Right hindlimb (tissue), 1 donor: ENCODE measurements at regions not wholly inside any gene's neighbourhood (a gene's known extent, or its start where the extent isn't known, plus 50 kb on each side); places are given as distances from the start of the nearest gene placed in this dataset.
"Not testable (repeated sequence)": the region's sequence is repeated elsewhere in the genome, so short reads cannot be mapped to it uniquely, and the experiment has no call there.

Experiments
- DNase-seq: peaks from one replicate; pipeline ENCODE4 v3.0.0-alpha.2; 2018

- not testable (repeated sequence) for DNase-seq
Measured at GRCh38 chr7:119968411-119968810, 304.6 kb upstream of the KCND2 start.

GRCh38 chr7:119969054-119969453 is 303.9 kb upstream of the KCND2 start:
- no peak for DNase-seq

GRCh38 chr7:119969763-119970162 is 303.2 kb upstream of the KCND2 start:
- DNase-seq, result no peak

GRCh38 chr7:119974972-119975371 is 298.0 kb upstream of the KCND2 start:
- no peak for DNase-seq

GRCh38 chr7:119982884-119983283 is 290.1 kb upstream of the KCND2 start:
- no peak for DNase-seq

- DNase-seq, result no peak
Measured at GRCh38 chr7:119983468-119983867, 289.5 kb upstream of the KCND2 start.

- DNase-seq, result no peak
Measured at GRCh38 chr7:119984247-119984646, 288.7 kb upstream of the KCND2 start.

- no peak for DNase-seq
Measured at GRCh38 chr7:119988401-119988800, 284.6 kb upstream of the KCND2 start.

GRCh38 chr7:119994928-119995327 is 278.0 kb upstream of the KCND2 start:
- no peak for DNase-seq

GRCh38 chr7:119996634-119997033 is 276.3 kb upstream of the KCND2 start:
- no peak for DNase-seq

- DNase-seq, result no peak
Measured at GRCh38 chr7:119999738-120000475, 273.1 kb upstream of the KCND2 start.

- no peak for DNase-seq
Measured at GRCh38 chr7:120005720-120006119, 267.3 kb upstream of the KCND2 start.

GRCh38 chr7:120014301-120014700 is 258.7 kb upstream of the KCND2 start:
- not testable (repeated sequence) for DNase-seq

GRCh38 chr7:120014925-120015465 is 258.0 kb upstream of the KCND2 start:
- DNase-seq, result no peak

GRCh38 chr7:120021085-120021484 is 251.9 kb upstream of the KCND2 start:
- no peak for DNase-seq

GRCh38 chr7:120023494-120024167 is 249.3 kb upstream of the KCND2 start:
- no peak for DNase-seq

- DNase-seq, result no peak
Measured at GRCh38 chr7:120028636-120029035, 244.3 kb upstream of the KCND2 start.

- DNase-seq, result no peak
Measured at GRCh38 chr7:120030876-120031275, 242.1 kb upstream of the KCND2 start.

GRCh38 chr7:120033114-120033513 is 239.9 kb upstream of the KCND2 start:
- no peak for DNase-seq

GRCh38 chr7:120039138-120039537 is 233.8 kb upstream of the KCND2 start:
- no peak for DNase-seq

- no peak for DNase-seq
Measured at GRCh38 chr7:120041798-120042197, 231.2 kb upstream of the KCND2 start.

- no peak for DNase-seq
Measured at GRCh38 chr7:120043250-120043649, 229.7 kb upstream of the KCND2 start.

- DNase-seq, result no peak
Measured at GRCh38 chr7:120052884-120053382, 220.0 kb upstream of the KCND2 start.

GRCh38 chr7:120053390-120053961 is 219.5 kb upstream of the KCND2 start:
- no peak for DNase-seq
